HG02884 (cell line): ENCODE measurements at regions not wholly inside any gene's neighbourhood (a gene's known extent, or its start where the extent isn't known, plus 50 kb on each side); places are given as distances from the start of the nearest gene placed in this dataset.
"Not testable (repeated sequence)": the region's sequence is repeated elsewhere in the genome, so short reads cannot be mapped to it uniquely, and the experiment has no call there.

Source experiments
- ATAC-seq: cut with Tn5 transposase; IDR thresholded peaks from one replicate; pipeline ENCODE4 v1.9.1; 2021; ENCODE audit warnings: mild to moderate bottlenecking, moderate library complexity; ENCODE audit not compliant: unreplicated experiment

DNA sequence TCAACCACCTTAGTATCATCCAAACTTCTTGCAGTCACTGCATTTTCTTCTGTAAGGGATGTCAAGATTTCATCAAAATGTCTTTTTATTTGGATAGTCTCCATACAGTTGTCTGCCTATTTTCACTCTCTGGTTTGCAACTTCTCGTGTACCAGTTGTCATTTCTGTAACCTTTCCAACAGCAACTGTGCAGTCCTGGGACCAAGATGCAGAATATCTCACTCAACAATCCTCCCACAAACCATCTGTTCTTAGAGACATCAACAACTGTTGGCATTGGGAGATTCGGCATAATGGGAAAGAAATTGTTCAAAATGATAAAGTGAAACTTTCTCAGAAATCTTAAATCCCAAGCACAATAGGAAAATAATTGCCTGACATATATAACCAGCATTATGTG, 933.6 kb upstream of the SLC39A10 start:
- ATAC-seq = no peak

DNA sequence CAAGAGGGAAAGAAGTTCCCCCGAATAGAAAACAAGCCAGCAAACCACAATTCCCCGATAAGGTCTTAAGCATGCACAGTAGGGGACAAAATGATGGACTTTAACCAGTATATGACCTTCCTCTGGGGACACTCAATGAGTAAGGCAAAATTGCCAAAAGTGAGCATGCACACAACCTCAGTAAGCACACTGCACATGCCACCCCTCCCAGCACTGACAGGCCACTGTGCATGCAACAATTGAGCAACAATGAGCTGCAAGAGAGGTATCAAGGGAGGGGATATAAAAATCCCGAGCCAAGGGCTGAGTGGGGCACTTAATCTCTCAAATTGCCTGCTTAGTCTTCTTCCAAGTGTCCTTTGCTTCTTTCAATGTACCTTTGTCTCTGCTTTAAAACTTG, 935.8 kb upstream of the SLC39A10 start:
- no peak for ATAC-seq

GRCh38 chr2:194720462-194720861, 936.6 kb upstream of the SLC39A10 start:
- no peak for ATAC-seq

DNA sequence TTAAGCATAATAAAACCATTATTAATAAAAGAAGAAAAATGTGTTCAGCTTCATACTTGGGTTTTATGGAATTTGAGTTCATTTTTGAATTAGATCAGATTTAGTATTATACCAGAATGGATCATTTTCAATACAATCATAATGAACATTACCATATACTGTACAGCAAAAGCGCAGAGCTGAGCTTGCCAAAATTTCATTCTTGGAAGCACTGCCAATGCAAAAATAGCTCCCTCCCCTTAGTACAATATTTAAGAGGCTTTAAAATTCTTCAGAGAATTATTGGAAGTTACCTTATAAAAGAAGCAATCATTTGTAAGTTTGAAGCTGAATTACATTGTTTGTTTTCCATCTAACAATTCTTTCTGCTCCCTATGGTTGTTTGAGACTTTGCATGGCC, 938.1 kb upstream of the SLC39A10 start:
- ATAC-seq = no peak

DNA sequence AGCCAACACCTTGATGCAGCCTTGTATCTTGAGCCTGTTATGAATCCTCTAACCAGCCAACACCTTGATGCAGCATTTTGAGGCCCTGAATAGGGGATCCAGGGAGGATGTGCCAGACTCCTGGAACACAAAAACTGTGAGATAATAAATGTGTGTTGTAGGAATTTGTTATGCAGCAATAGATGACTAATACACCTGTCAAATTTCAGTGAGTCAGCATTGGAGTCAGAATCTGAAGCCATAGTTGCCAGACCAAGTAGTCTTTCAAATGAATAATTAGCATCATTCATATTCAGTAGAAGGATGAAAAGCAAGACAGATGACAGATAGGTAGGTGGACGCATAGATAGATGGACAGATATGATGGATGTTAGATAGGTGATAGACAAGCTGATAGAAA, 942.5 kb upstream of the SLC39A10 start:
- no peak for ATAC-seq

- no peak for ATAC-seq
Observed at GRCh38 chr2:194709840-194710239, 947.2 kb upstream of the SLC39A10 start.

DNA sequence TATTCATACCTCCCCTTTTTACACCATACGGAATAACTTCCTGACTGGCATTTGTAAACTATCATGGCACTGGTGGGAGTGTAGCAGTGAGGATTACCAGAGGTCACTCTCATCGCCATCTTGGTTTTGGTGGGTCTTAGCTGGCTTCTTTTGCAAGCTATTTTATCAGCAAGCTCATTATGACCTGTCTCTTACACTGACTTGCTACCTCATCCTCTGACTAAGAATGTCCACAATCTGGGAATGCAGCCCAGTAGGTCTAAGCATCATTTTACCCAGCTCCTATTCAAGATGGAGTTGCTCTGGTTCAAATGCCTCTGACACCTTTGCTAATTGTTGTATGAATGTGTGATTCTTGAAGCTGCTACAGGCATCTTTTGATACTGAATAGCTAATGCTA, 950.8 kb upstream of the SLC39A10 start:
- no peak for ATAC-seq

DNA sequence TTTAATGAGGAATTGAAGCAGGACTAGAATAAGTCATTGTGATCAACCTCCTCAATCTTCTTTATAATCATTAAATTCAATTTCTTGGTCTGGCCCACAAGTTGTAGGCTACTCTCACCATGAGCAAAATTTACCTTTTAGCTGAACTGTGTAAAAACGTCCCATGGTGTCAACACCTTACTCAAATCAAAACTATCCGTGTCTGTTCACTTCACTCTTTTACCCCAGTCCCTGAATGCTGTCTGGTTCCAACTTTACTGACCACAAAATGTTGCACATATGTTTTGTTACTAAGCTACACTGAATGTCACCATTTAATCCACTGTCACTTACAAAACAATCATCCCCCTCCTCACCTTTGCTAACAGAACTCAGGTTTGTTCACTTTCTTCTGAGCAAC, 951.6 kb upstream of the SLC39A10 start:
- ATAC-seq = no peak

- no peak for ATAC-seq
Observed at GRCh38 chr2:194700726-194701125, 956.3 kb upstream of the SLC39A10 start.

- no peak for ATAC-seq
Observed at GRCh38 chr2:194700116-194700515, 956.9 kb upstream of the SLC39A10 start.

GRCh38 chr2:194698012-194698411, 959.0 kb upstream of the SLC39A10 start:
- ATAC-seq = no peak

DNA sequence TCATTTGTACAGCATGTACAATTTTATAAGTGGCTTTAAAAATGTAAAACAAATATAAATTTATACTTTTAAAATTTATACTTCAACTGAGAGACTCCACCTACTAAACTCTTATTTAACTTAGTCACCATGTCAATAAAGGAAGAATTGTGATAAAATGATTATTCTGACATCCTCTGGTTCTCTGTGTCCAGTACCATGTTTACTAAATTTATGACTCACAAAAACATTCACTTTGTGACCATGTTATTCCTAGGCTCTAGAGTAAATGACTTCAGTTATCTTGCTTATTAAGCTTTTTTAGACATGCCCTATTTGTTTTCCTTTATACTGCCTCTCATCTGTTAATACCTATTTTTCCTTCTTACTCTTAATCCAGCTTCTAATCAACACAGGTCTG, 959.6 kb upstream of the SLC39A10 start:
- no peak for ATAC-seq

GRCh38 chr2:194696690-194697089, 960.3 kb upstream of the SLC39A10 start:
- no peak for ATAC-seq

- ATAC-seq = no peak
Observed at GRCh38 chr2:194686569-194686968, 970.5 kb upstream of the SLC39A10 start.

- no peak for ATAC-seq
Observed at GRCh38 chr2:194674043-194674442, 983.0 kb upstream of the SLC39A10 start.

DNA sequence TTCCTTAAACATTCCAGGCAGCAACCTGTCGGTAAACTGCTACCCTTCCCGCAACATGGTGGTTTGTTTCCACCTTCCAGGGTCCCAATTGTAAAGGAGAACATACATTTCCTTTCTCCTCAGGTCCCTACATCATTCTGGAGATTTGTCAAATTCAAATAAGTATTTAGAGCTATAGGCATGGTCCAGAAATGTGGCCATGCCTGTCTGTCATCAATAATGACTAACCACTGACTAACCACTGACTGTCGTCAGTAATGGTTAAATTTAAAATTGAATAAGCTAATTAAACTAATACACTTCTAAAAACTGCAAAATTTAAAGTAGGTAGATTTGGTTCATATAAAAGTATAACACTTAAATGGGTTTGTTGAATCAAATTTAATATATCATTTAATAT, 984.0 kb upstream of the SLC39A10 start:
- no peak for ATAC-seq

- no peak for ATAC-seq
Observed at GRCh38 chr2:194661431-194661830, 995.6 kb upstream of the SLC39A10 start.

GRCh38 chr2:194639057-194639456, 1018.0 kb upstream of the SLC39A10 start:
- ATAC-seq = not testable (repeated sequence)

GRCh38 chr2:194621945-194622344, 1035.1 kb upstream of the SLC39A10 start:
- no peak for ATAC-seq

DNA sequence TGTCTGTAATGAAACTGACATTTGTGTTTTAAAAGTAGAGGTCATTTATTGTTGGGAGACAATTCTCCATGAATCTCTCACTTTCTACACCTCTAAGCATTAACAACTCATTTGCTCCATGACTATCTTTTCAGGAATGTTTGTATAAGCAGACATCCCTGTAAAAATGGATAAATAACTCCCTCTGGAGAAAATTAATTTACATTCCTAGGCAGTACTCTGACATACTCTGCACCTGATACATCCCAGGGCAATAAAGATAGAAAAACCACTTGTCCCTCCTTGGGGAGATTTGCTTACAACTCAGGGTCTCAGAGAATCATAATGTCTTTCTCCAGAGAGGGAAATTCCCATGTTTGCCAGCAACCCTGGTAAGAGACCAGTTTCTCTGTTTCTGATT, 1037.7 kb upstream of the SLC39A10 start:
- ATAC-seq = no peak

DNA sequence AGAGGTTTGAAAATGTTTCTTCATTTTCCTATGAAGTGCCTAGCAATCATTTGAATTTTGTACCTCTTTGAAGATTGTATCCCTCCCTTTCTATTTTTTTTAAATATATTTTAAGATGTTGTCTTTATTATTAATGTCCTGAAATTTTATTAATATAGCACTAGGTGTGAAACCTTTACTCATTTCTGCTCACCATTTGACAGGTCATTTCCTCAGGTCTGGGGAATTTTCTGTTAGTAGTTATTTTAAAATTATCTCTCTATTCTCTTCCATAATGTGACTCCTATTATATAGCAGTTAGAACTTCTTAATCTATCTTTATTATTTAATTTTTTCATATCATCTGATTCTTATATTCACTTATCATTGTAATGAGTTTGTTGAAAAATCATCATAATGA, 1038.6 kb upstream of the SLC39A10 start:
- ATAC-seq = no peak

GRCh38 chr2:194616334-194616733, 1040.7 kb upstream of the SLC39A10 start:
- peak; percentile 75 for ATAC-seq

DNA sequence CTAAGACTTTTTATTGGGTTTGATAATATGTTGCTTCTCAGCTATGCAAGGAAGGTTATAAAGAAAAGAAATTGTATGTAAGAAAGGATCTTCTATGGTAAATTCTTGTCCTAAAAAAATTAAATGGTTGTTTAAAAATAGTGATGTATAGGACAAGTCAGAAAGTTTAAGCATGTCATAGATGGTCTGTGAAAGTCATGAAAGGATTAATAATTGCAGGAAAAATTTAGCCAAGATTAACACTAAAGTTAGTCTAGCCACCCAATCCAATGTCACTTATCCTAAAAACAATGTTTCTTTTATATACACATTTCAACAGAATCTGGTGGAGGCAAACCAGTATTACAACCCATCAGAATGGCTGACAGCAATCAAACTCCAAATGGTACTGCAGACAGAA, 1046.7 kb upstream of the SLC39A10 start:
- no peak for ATAC-seq

GRCh38 chr2:194603429-194603828, 1053.6 kb upstream of the SLC39A10 start:
- ATAC-seq = no peak
